PC-3 (cell line): ENCODE measurements at regions not wholly inside any gene's neighbourhood (a gene's known extent, or its start where the extent isn't known, plus 50 kb on each side); places are given as distances from the start of the nearest gene placed in this dataset.

Experiments
- ATAC-seq: fragments of 200-7000 bp; cut with Tn5 transposase; 2 replicates; pipeline ENCODE4 v1.9.1; 2020; ENCODE audit warnings: mild to moderate bottlenecking, moderate library complexity
- BruUV-seq: library from RNA; stranded (reverse); fragments of 400-500 nt; replicated peaks from 2 replicates; lab custom pipeline; 2021; lab: Mats Ljungman, UMichigan
- CTCF ChIA-PET: fragments of 300-600 bp; sonication (Branson Sonifier 250); formaldehyde crosslinking; loops from one replicate; lab custom pipeline; 2022; ENCODE audit warnings: antibody characterized with exemption; lab: Charles Lee
- POLR2A ChIA-PET: fragments of 300-600 bp; sonication (Branson Sonifier 250); formaldehyde crosslinking; loops from one replicate; lab custom pipeline; 2022; ENCODE audit warnings: antibody characterized with exemption; ENCODE audit not compliant: unreplicated experiment; lab: Charles Lee
- DNase-seq: peaks from one replicate; pipeline ENCODE4 v3.0.0-alpha.2; 2015
- H2AFZ ChIP-seq: fragments of 300-600 bp; sonication (generic); 2 replicates; pipeline ENCODE4 v1.6.0; 2016; ENCODE audit warnings: antibody characterized with exemption, low read length
- H3F3A ChIP-seq: fragments of 300-600 bp; sonication (generic); one replicate; pipeline ENCODE4 v1.6.0; 2017; ENCODE audit warnings: antibody characterized with exemption, low read length, control low read depth, mild to moderate bottlenecking; ENCODE audit not compliant: unreplicated experiment
- H3K27ac ChIP-seq: fragments of 300-600 bp; sonication (generic); 2 replicates; pipeline ENCODE4 v1.5.1; 2016; ENCODE audit warnings: mild to moderate bottlenecking, low read length
- H3K27me3 ChIP-seq: fragments of 300-600 bp; sonication (generic); 2 replicates; pipeline ENCODE4 v1.6.1; 2016; ENCODE audit warnings: low read length, mixed read lengths
- H3K36me3 ChIP-seq: fragments of 300-600 bp; sonication (generic); 2 replicates; pipeline ENCODE4 v1.6.1; 2016; ENCODE audit warnings: low read depth, mixed run types, low read length, mixed read lengths
- H3K4me1 ChIP-seq: fragments of 300-600 bp; sonication (generic); 2 replicates; pipeline ENCODE4 v1.5.1; 2016; ENCODE audit warnings: low read length; ENCODE audit not compliant: insufficient read depth
- H3K4me2 ChIP-seq: fragments of 300-600 bp; sonication (generic); 2 replicates; pipeline ENCODE4 v1.6.0; 2016; ENCODE audit warnings: low read length
- H3K4me3 ChIP-seq: fragments of 300-600 bp; sonication (generic); 2 replicates; pipeline ENCODE4 v1.5.1; 2016; ENCODE audit warnings: mild to moderate bottlenecking, low read length, mixed read lengths
- H3K79me2 ChIP-seq: fragments of 300-600 bp; sonication (generic); 2 replicates; pipeline ENCODE4 v1.6.1; 2017; ENCODE audit warnings: low read length, mixed read lengths
- H3K9ac ChIP-seq: fragments of 300-600 bp; sonication (generic); 2 replicates; pipeline ENCODE4 v1.6.0; 2016; ENCODE audit warnings: mild to moderate bottlenecking, low read length
- H3K9me2 ChIP-seq: fragments of 300-600 bp; sonication (generic); replicated peaks from 2 replicates; pipeline ENCODE4 v1.6.1; 2016; ENCODE audit warnings: mixed run types, low read length, mixed read lengths
- H3K9me3 ChIP-seq: fragments of 300-600 bp; sonication (generic); 2 replicates; pipeline ENCODE4 v1.6.1; 2016; ENCODE audit warnings: low read length, mixed read lengths
- H4K20me1 ChIP-seq: fragments of 300-600 bp; sonication (generic); 2 replicates; pipeline ENCODE4 v1.6.1; 2016; ENCODE audit warnings: low read length, mixed read lengths
- EZH2 ChIP-seq: fragments of 300-600 bp; sonication (generic); IDR thresholded peaks from one replicate; pipeline ENCODE4 v1.6.1; 2017; ENCODE audit warnings: antibody characterized with exemption, mild to moderate bottlenecking, low read length; ENCODE audit not compliant: unreplicated experiment
- EZH2phosphoT487 ChIP-seq: fragments of 300-600 bp; sonication (generic); IDR thresholded peaks from 2 replicates; pipeline ENCODE4 v1.6.1; 2018; ENCODE audit warnings: mild to moderate bottlenecking, antibody characterized with exemption, low read length, borderline replicate concordance
- intact Hi-C: fragments of 100-400 bp; cut with micrococcal nuclease; formaldehyde crosslinking; loops from 2 replicates; pipeline ENCODE4 v1.9.0; 2023
- TF ChIP-seq, protein P1 (sequence below): fragments of 300-600 bp; sonication (generic); conservative IDR thresholded peaks from 2 replicates; pipeline ENCODE4 v1.5.1; 2017; ENCODE audit warnings: antibody characterized with exemption, low read depth, mild to moderate bottlenecking, low read length

DNA sequence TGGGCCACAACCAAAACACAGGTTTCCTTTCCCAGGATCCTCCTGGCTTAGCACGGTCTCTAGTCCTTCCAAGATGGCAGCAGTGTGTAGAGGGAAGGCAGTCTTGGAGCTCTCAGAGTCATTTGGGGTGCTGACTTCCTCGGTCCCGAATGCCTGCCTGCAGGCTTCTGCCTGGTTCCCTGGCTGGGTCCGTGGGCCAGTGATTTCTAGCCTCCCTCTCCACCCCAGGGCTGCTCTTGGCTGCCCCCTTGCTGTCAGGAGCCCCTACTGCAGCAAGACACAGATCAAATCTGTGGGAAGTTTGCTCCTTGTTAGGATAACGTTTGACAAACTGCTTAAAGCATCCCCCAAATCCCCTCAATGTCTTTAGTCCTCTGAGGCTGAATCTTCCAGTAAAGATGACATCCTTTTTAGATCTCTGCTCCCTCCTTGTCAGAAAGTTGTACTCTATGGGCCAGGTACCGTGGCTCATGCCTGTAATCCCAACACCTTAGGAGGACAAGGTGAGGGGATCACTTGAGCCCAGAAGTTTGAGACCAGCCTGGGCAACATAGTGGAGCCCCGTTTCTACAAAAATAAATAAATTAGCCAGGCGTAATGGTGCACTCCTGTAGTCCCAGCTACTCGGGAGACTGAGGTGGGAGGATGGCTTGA lies 272.5 kb downstream of the RRAGC start:
- intact Hi-C loops = no loop called here
- DNase-seq (peak; percentile 52), ATAC-seq (no peak; the same call in 1 of the 2 replicates)
- ChIA-PET CTCF (no interaction called here), POLR2A (no interaction called here)
- Histone ChIP-seq H3K9me2 (no peaks in the 10 kb centered on the region), H3K27ac (no peak overlapping the region), H3K4me2 (no peak overlapping the region), H3K27me3 (peaks cover 4% of the 10 kb centered on the region; the same call in 1 of the 2 replicates), H4K20me1 (no peaks in the 10 kb centered on the region), H3K4me3 (no peak overlapping the region), H3K36me3 (no peaks in the 10 kb centered on the region), H3K9me3 (0 out of 2 replicates have a peak, but pooled peaks cover 4% of the 10 kb centered on the region), H3K9ac (no peak overlapping the region), H2AFZ (peak overlapping the region; percentile 21; the same call in 1 of the 2 replicates), H3K4me1 (no peaks in the 10 kb centered on the region), H3F3A (no peaks in the 10 kb centered on the region), H3K79me2 (no peaks in the 10 kb centered on the region)
- TF ChIP-seq, protein P1, sequence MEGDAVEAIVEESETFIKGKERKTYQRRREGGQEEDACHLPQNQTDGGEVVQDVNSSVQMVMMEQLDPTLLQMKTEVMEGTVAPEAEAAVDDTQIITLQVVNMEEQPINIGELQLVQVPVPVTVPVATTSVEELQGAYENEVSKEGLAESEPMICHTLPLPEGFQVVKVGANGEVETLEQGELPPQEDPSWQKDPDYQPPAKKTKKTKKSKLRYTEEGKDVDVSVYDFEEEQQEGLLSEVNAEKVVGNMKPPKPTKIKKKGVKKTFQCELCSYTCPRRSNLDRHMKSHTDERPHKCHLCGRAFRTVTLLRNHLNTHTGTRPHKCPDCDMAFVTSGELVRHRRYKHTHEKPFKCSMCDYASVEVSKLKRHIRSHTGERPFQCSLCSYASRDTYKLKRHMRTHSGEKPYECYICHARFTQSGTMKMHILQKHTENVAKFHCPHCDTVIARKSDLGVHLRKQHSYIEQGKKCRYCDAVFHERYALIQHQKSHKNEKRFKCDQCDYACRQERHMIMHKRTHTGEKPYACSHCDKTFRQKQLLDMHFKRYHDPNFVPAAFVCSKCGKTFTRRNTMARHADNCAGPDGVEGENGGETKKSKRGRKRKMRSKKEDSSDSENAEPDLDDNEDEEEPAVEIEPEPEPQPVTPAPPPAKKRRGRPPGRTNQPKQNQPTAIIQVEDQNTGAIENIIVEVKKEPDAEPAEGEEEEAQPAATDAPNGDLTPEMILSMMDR = peak; percentile 83
- TF ChIP-seq EZH2phosphoT487 = no peak
- BruUV-seq = no TSS peak

DNA sequence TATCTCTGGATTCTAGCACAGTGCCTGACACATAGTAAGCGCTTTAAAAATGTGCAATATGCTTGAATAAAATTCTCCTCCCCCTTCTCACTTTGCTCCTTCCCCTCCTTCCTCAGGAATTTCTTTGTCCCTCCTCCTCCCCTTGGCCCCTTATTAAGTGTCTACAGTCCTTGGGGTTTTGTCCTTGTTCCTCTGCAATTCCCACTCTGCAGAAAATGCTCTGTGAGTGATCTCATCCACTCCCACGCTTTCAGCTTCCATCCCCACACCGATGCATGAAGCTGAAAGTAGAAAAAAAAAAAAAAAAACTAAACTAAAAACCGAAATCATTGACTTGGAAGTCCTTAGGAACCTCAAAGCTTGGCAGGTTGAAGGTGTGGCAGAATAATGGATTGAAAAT lies 273.6 kb downstream of the RRAGC start:
- Histone ChIP-seq H3K4me3 (no peak overlapping the region), H3K9ac (no peak overlapping the region), H3K4me1 (no peaks in the 10 kb centered on the region), H3K9me2 (no peaks in the 10 kb centered on the region), H3K27ac (no peak overlapping the region), H4K20me1 (no peaks in the 10 kb centered on the region), H3K36me3 (no peaks in the 10 kb centered on the region), H3K27me3 (peaks cover 5% of the 10 kb centered on the region; the same call in 1 of the 2 replicates), H3F3A (no peaks in the 10 kb centered on the region), H2AFZ (no peak overlapping the region), H3K9me3 (no peaks in the 10 kb centered on the region), H3K79me2 (no peaks in the 10 kb centered on the region), H3K4me2 (no peak overlapping the region)
- intact Hi-C loops = no loop called here
- no peak for DNase-seq
- TF ChIP-seq EZH2phosphoT487 (no peak), EZH2 (no peak)
- TF ChIP-seq, protein P1 = no peak
- no TSS peak for BruUV-seq
- CTCF ChIA-PET = no interaction called here
- POLR2A ChIA-PET = no interaction called here
- no peak for ATAC-seq

- Histone ChIP-seq H3K4me1 (no peaks in the 10 kb centered on the region), H2AFZ (no peak overlapping the region), H3K79me2 (no peaks in the 10 kb centered on the region), H3F3A (no peaks in the 10 kb centered on the region), H3K27me3 (peaks cover 9% of the 10 kb centered on the region; the same call in 1 of the 2 replicates), H3K9me2 (no peaks in the 10 kb centered on the region), H3K4me3 (no peak overlapping the region), H3K27ac (no peak overlapping the region), H3K4me2 (no peak overlapping the region), H3K9me3 (no peaks in the 10 kb centered on the region), H3K9ac (no peak overlapping the region), H4K20me1 (no peaks in the 10 kb centered on the region), H3K36me3 (no peaks in the 10 kb centered on the region)
- no TSS peak for BruUV-seq
- CTCF ChIA-PET = no interaction called here
- TF ChIP-seq EZH2 (no peak), EZH2phosphoT487 (no peak)
- intact Hi-C loops = no loop called here
- POLR2A ChIA-PET = interaction anchor here (1.0 kb wide), 1 partner anchor 464 kb away, joined by 5 read pairs; no protein-coding TSS in a partner anchor
- DNase-seq (no peak), ATAC-seq (no peak)
These were observed 274.1 kb downstream of the RRAGC start for GRCh38 chr1:38585460-38585859.
